ENCODE measurements at regions not wholly inside any gene's neighbourhood (a gene's known extent, or its start where the extent isn't known, plus 50 kb on each side); places are given as distances from the start of the nearest gene placed in this dataset.
A peak's percentile ranks its signal among the peaks of the same experiment; 100 is the strongest.
"Not testable (repeated sequence)": the region's sequence is repeated elsewhere in the genome, so short reads cannot be mapped to it uniquely, and the experiment has no call there.

DNA sequence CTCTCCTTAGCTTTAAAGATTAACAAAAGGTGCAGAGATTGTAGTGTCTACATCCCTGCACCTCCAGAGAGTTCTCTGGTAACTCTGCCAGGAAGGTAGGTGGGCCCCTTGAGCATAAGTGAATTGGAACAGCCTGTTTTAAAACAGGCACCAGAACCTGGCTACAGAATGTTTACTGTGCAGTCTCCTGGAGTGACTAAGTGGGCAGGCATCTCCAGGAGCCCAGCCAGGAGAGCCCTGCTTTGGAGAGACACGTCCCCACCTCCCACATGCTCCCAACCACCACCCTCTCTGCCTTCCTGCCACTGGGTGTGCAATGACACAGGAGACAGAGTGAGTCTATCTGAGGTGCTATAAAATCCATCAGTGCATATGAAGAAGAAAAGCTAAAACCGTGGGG, 110.3 kb upstream of the EYA4 start:
- DNase-seq = no peak

DNA sequence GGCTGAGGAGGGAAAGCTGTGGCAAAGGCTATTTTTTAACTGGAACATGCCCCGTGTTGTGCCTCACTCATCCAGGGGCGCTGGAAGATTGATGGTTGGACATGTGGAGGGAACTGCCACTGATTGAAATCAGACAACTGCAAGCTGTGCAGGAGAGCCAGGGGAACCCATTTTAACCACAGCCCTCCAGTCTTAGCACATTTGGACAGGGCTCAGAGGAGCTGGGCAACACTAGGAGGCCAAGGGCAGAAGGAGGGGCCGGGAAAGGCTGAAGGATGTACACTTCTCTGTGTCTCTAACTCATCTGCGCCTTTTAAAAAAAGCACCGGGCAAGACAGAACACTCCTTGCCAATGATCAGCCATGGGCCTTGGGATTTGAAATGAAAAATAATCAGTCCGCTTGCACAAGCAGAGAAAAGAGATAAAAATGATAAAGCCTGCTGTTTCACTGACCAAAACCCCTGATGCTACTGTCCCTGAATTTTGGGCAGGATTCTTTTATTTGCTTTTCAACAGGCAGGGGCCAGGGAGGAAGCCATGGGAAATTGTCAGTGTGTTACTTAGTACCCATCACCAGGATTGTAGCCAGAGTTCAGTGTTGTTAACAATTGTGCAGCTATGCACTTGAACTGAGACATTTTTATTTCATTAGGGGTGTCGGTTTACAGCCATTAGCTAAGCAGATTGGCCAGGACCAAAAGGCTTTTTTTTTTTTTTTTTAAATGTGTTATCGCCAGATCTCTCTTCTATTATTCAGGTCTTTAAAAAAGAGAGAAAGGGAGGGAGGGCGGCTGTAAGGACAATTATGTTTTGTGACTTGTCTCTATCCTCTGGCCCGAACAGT, 109.3 kb upstream of the EYA4 start:
- no peak for DNase-seq

DNA sequence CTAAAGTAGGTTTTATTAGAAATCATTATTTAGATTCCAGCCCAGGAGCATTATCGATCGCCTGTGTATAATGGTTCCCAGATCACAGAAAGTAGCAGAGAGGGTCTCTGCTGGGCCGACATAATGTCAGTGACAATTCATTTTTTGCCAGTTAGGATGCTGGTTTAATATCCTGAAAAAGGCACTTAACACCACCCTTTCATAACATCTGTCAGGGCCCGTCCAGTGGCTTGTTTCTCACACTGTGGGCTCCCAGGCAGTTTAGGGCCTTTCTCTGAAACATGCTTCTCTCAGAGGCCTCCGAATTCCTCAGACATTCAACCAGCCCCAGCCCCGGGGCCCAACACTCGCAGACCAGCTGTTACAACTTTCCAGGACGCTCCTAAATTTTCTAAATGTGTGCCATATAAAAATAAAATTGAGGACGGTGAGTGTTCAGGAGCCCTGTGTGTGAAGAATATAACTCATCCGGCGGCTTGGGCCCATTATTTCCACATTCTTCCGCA, 108.6 kb upstream of the EYA4 start:
- DNase-seq = no peak

DNA sequence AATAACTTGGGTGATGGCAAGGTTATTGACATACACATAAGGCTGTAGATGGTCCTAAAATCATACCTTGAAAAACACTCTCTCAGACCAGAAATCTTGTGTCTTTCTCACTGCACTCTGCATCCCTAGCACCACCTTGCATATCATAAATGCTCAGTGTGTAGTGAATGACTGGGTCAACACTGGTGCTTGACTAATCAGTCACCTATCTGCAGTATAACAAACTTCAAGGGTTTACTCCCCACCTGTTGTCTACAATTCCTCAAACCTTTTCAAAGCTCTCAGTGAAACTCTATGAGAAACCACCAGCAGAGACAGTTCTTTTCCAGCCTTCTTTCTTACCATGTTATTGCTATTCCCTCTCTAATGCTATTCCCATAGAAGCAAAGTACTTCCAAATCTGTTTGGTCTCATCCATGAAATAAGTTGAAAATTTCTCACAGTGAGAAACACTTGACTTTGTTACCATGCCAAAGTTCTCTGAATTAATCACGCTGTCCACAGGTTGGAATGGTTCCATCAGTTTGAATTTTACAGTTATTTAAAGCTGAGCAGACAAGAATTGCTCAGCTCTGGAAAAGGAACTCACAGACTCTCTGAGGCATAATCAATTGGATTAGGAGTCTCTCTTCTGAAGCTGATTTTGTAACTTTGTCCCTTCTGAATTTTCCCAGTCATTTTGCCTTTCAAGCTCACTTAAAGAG, 104.8 kb upstream of the EYA4 start:
- DNase-seq = no peak

DNA sequence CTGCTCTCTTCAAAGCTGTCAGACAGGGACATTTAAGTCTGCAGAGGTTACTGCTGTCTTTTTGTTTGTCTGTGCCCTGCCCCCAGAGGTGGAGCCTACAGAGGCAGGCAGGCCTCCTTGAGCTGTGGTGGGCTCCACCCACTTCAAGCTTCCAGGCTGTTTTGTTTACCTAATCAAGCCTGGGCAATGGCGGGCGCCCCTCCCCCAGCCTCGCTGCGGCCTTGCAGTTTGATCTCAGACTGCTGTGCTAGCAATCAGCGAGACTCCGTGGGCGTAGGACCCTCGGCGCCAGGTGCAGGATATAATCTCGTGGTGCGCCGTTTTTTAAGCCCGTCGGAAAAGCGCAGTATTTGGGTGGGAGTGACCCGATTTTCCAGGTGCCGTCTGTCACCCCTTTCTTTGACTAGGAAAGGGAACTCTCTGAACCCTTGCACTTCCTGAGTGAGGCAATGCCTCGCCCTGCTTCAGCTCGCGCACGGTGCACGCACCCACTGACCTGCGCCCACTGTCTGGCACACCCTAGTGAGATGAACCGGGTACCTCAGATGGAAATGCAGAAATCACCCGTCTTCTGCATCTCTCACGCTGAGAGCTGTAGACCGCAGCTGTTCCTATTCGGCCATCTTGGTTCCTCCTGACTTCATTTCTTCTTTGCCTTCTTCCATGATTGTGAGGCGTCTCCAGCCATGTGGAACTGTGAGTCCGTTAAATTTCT, 93.5 kb upstream of the EYA4 start:
- not testable (repeated sequence) for DNase-seq

DNA sequence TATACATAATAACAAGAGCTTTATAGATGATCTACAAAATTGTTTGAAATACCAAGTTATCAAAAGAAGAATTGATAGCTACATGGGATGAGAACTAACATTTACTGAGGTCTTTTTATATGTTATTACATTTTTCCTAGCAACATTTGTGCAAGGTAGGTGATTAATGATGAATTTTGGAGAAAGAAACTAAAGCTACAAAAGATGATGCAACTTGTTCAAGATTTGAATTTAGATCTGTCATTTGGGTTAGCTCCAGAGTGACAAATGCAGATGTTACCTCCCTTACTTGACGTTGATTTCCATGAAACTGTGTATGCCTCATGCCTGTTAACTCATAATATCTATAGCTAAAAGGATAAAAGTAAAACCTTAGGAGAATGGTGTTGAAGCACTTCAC, 84.5 kb upstream of the EYA4 start:
- no peak for DNase-seq

DNA sequence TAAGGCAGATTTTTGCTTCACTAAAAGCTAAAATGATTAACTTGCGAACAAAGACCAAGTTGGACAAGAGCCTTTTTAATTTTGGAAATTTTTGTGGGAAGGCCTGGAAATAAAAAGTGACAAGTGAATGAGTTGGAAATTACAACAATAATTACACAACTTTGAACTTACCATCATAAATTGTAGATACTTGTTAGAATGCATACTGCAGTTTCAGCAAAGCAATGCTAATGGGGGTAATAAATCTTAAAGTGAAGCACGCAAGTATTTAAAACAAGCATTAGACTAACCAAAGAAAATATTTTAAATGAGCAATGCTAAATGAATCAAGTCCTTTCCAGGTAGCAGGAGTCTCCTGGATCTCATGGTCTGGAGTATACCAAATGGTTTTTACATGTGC, 83.2 kb upstream of the EYA4 start:
- no peak for DNase-seq

DNA sequence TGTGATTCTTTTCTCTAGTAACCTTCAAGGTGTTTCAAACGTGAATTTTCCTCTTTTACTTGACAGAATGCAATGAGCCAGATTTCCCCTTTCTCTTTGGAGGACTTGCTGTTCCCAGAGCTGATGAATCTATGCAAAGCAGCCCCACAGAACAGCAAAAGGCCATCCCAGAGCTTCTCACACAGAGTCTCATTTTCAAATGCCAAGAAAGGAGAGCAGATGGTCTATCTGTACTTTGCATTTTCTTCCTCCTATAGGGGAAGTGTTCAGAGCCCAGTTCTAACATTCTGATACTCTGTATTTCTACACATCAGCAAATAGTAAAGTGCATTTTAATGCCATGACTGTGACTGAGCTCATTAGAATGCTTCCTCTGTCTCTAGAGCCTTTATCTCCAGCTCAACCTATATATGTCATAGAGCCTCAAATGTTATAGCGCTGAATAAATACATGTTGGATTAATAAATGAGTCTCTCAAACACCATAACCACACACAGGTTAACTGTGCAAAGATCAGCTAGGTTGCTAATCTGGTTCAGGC, 81.8 kb upstream of the EYA4 start:
- DNase-seq = no peak

DNA sequence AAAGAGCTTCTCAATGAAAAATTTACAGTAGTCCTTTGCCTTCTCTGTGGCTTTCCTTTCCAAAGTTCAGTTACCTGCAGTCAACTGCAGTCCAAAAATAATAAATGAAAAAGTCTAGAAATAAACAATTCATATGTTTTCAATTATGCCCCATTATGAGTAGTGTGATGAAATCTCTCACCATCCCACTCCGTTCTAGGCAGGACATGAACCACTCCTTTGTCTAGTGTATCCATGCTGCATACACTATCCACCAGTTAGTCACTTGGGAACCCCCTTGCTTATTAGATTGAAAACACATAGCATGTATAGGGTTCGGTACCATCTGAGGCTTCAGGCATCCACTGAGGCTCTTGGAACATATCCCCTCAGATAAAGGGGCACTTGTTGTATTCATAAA, 80.6 kb upstream of the EYA4 start:
- no peak for DNase-seq

DNA sequence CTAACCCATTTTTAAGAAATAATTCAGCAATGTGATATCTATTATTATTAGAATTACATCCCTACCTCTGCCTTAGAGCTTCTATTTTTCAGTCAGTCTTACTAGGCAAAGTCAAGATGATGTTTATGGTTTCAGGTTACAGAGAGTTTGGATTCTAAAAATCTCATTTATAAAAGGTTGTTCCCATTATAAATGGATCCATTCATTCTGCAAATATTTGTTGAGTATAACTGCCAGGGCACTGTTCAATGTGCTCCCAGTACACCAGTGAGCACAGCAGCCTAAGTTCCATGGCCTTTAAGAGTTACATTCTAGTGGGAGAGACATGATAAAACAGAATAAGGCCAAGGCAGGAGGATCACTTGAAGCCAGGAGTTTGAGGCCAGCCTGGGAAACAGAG, 75.9 kb upstream of the EYA4 start:
- no peak for DNase-seq

DNA sequence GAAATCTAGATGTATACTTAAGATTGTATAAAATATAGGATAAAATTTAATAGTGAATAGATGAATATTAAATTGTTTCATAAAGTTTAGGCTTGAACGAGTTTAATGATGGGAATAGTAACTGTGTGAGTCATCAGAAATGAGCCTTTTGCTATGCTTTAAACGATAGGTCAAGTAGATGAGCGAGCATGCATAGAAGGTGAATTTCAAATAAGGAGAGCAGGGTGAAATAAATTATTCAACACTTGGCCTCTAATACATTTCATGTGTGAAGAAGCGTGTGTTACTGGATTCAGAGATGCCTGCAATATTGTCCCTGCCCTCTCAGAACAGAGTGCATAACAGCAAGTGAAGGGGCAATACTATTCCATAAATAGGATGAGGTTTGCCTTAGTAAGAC, 74.4 kb upstream of the EYA4 start:
- no peak for DNase-seq

DNA sequence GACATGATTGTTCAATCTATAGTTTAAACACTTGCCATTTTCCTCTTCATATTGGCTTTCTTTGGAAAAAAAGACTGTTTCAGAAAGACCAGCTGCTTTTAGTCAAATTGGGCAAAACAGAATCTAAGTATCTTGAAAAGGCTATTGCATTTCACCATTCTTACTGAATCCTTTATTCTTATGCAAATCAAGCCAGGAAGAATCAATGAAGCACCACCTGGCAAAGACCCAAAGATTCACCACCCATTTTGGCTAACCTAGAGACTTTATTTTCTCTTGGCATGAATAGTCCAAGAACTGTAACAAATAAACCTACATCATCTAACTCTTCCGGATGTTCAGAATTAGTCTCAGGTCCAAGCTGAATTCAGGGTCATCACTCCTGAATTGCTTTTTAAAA, 71.3 kb upstream of the EYA4 start:
- DNase-seq = no peak

DNA sequence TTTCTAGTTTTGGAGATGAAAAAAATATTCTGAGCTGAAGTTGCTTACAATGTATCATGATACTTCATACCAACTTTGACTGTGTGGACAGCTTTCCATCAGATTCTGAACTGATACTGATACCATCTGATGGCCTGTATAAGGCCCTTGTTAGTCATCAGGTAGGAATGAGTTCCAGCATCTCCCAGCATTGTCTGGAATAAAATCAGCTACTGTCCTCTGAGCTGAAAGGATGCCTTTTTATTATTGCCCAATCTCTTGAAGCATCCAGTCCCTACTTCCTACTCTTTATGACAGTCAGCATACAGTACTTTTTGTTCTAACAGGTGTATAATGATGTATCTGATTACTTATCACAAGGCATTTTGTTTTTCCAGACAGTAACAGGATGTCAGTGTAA, 70.6 kb upstream of the EYA4 start:
- no peak for DNase-seq

DNA sequence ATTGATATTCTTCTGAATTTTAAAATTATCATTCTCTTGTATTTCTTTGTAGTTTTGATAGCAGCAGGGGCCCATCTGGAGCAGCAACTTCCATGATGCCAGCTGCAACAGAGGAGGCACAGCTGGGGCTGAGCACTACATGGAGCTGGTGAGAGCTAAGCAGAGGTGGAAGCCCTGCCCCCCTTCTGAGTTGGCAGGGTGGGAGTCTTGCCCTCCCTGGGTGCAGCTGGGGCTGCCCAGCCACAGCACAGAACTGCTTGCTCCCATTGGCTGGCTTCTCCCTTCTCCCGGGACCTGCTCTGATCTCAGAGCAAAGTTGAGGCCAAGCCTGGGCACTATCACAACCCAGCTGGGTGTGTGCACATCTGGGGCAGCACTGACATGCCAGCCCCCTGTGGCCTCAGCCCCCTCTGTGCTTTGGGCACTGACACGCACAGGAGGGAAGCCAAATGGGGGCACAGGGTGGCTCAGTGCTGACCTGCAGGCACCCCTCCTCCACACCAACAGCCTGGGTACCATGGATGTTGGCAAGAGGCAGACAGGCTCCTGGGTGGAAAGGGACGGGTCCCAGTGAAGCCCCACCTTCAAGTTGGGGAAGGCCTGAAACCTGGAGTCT, 69.1 kb upstream of the EYA4 start:
- no peak for DNase-seq

DNA sequence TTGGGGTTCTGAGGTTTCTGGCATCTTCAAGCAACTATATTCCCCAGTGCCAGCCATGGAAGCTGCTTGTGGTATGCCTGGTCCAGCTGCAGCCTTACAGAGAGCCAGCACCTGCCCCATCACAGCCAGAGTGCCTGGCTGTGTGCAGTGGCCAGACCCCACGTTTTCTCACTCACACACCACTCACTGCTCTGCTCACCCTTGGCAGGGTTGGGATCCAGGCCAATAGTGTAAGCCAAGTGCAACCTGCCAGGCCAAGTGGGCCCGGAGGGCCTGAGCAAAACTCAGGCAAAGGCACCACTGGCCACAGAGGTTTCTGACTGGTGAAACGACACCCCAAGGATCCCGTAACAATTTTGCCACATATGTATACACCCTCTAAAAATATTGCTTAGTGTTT, 67.9 kb upstream of the EYA4 start:
- no peak for DNase-seq

DNA sequence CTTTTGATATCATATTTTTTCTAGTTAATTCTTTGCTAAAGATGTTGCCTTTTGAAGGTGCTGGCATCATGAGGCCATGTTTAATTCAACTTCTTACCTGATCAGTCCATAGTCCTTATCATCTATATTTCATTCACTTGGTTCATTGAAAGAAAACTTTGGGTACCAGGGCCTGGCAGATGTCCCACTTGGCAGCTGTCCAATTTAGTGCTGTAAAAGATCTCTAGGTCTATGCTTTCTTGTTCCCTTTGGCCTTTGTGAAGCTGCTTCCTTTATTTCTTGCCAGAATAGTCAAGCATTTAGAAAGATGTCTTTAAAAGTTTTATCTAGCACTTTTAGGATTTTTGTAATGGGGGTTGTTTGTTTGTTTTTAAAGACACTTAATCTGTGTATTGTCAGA, 61.7 kb upstream of the EYA4 start:
- DNase-seq = no peak

DNA sequence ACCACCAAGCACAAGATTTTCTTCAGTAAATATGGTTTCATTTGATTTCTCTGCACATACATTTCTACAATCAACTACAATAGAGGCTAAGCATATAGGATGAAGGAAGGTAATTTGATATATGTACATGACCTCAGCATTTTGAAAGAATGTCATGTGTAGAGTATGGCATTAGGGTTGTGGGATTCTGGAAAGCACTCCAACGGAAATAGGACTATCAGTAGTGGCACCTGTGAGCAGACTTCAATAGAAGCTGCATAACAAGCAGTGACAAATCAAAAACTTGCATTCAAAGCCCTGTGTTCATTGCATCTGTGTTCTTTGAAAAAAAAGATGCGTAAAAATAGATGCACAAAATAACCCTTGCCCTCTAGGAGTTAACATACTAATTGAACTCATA, 57.5 kb upstream of the EYA4 start:
- DNase-seq = no peak

DNA sequence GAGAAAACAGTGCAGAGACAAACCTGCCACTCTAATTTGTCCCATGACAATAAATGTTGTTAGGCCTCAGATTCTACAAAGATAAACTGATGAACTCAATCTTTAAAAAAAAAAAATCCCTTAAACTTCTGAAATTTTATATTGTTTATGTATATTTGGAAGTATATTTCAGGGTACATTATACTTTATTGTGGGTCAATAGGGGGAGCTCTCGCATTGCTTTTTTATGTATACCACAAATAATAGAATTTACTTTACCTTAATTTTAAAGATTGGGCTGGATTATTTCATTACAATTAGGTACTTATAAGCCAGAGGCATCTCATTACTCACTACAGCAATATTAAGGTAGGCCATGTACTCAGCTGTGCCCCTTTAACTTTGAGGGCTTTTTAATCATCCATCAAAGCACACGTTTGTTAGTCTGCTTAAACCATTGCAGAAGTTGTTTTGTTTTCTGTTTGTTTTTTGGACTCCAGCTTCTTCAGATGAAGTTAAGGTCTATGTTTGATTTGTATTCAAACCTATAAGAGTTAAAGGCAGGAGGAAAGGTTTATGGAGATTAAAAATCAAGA, 56.3 kb upstream of the EYA4 start:
- peak; percentile 12 to 45 (median 27) for DNase-seq

DNA sequence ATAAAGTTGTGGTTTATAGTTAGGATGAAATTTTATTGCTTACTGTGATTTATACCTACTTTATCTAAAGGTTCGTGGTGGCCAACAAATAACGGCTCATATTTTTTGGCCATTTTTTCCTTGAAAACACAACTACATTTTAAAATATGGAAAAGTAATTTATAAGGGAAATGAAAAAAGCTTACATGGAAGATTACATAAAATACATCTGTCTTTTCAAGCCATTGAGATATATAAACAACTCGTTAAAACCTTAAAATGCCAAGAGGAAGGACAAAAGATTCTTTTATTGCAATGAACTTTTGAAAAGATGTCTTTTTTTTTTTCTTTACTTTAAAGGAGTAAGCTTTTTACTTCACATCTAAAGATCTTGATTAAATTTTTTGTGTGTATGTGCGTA, 55.4 kb upstream of the EYA4 start:
- DNase-seq = no peak

DNA sequence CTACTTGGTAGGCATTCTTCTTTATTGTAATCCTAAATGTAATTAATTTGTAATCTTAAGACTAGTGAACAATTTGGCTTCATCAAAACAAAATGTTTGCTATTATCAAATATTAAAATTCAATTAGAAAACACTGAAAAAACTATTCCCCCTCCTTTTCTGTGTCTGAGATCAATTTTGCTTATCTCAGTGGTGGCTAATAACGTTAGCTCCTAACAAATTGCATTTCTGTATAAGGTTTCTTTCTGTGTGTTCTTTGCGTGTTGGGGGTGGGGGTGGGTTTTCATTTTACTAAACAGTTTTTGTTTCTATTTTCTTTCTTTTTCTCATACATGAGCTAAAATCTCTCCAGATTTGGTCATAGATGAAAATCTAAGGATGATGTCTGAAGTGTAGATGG, 54.0 kb upstream of the EYA4 start:
- no peak for DNase-seq

DNA sequence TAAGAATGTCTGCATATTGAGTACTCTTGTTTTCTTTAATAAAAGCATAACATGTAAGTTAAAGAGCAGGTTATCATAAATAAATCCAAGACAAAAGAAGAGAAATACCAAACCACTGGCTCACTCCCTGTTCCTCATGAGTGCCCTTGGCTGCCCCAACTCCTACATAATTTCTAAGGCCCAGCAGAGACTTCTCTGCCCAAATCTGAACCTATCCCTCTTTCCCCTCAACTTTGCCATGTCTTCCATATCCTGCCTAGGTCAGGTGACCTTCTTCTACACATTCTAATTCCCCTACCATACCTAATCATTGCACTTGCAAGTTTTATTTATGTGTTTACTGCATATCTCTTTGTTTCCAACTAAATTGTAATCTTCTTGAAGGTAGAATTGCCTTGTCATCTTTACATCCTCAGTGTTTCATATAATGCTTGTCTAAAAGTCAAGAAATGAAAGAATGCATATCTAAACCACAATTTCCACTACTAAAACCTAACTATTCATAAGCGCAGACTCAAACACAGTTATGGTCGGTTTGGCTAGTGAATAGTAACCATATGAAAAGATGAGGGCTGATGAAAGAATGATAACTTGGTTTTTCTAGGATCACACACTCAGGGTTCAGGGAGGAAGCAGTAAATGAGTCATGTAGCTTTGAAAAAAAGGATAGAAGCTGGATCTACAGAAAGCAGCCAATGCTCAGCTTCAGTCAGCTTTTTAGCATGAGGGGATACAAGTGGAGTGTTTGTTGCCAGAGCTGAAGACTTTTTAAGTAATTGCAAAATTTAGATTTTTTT, 53.3 kb upstream of the EYA4 start:
- no peak for DNase-seq

DNA sequence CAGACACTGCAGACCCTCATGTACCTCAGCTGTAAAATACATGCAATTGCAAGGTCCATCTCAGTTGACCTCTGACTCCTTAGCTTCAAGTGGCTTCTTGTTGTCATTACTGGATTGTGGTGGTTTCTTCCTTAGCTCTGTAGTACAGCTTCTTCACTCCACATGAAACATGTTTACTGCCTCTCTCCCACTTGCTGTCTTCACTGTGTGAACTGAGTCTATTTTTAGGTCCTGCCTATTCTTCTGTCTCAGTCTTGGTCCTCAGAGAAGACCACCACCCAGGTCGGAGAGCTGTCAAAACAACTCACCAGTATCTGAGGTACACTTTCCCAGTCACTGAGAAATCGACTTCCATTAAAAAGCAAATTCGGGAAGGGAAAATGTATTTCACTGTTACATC, 50.2 kb upstream of the EYA4 start:
- DNase-seq = no peak
